H9 (cell line): ENCODE measurements at regions not wholly inside any gene's neighbourhood (a gene's known extent, or its start where the extent isn't known, plus 50 kb on each side); places are given as distances from the start of the nearest gene placed in this dataset.

ENCODE experiments used
- DNase-seq: peaks from one replicate; pipeline ENCODE4 v3.0.0-alpha.2; 2017
- H2AFZ ChIP-seq: one replicate; pipeline ENCODE4 v1.6.1; 2013; ENCODE audit warnings: mild to moderate bottlenecking, low read length, control low read depth, moderate library complexity
- H2AK5ac ChIP-seq: 2 replicates; pipeline ENCODE4 v1.6.1; 2013; ENCODE audit warnings: low read length, control low read depth, mixed read lengths; ENCODE audit not compliant: insufficient read length
- H2BK120ac ChIP-seq: one replicate; pipeline ENCODE4 v1.6.1; 2013; ENCODE audit warnings: low read depth, mild to moderate bottlenecking, low read length, control low read depth, inconsistent platforms; ENCODE audit not compliant: poor library complexity, severe bottlenecking
- H2BK12ac ChIP-seq: 2 replicates; pipeline ENCODE4 v1.6.1; 2013; ENCODE audit warnings: low read length, control low read depth, mixed read lengths, low read depth; ENCODE audit not compliant: insufficient read length
- H2BK15ac ChIP-seq: 2 replicates; pipeline ENCODE4 v1.6.1; 2013; ENCODE audit warnings: low read depth, low read length, control low read depth
- H2BK20ac ChIP-seq: one replicate; pipeline ENCODE4 v1.6.1; 2013; ENCODE audit warnings: low read depth, mild to moderate bottlenecking, low read length, control low read depth, inconsistent platforms; ENCODE audit not compliant: poor library complexity, severe bottlenecking
- H2BK5ac ChIP-seq: 2 replicates; pipeline ENCODE4 v1.6.1; 2013; ENCODE audit warnings: low read length, control low read depth, mixed read lengths; ENCODE audit not compliant: insufficient read length
- H3K14ac ChIP-seq: 2 replicates; pipeline ENCODE4 v1.6.1; 2013; ENCODE audit warnings: low read length, control low read depth; ENCODE audit not compliant: insufficient read depth
- H3K18ac ChIP-seq: 2 replicates; pipeline ENCODE4 v1.6.1; 2013; ENCODE audit warnings: low read depth, mild to moderate bottlenecking, mixed read lengths, low read length, control low read depth; ENCODE audit not compliant: insufficient read length
- H3K23ac ChIP-seq: 2 replicates; pipeline ENCODE4 v1.6.1; 2013; ENCODE audit warnings: low read length, control low read depth, mixed read lengths, low read depth; ENCODE audit not compliant: insufficient read length
- H3K23me2 ChIP-seq: 2 replicates; pipeline ENCODE4 v1.6.1; 2013; ENCODE audit warnings: low read depth, mild to moderate bottlenecking, mixed read lengths, low read length, control low read depth; ENCODE audit not compliant: insufficient read length, poor library complexity, severe bottlenecking
- H3K27ac ChIP-seq: 2 replicates; pipeline ENCODE4 v1.5.1; 2013; ENCODE audit warnings: low read length, control low read depth, mixed read lengths, low read depth; ENCODE audit not compliant: insufficient read length
- H3K27me3 ChIP-seq: 2 replicates; pipeline ENCODE4 v1.6.1; 2013; ENCODE audit warnings: low read length, control low read depth, inconsistent platforms; ENCODE audit not compliant: insufficient read depth
- H3K4ac ChIP-seq: 2 replicates; pipeline ENCODE4 v1.6.1; 2013; ENCODE audit warnings: low read depth, mild to moderate bottlenecking, control low read depth, inconsistent platforms, low read length, moderate library complexity
- H3K4me1 ChIP-seq: 2 replicates; pipeline ENCODE4 v1.6.1; 2013; ENCODE audit warnings: low read length, control low read depth, inconsistent platforms; ENCODE audit not compliant: insufficient read depth
- H3K4me2 ChIP-seq: 2 replicates; pipeline ENCODE4 v1.6.1; 2013; ENCODE audit warnings: low read length, control low read depth, mixed read lengths; ENCODE audit not compliant: insufficient read length, insufficient read depth
- H3K56ac ChIP-seq: 2 replicates; pipeline ENCODE4 v1.6.1; 2013; ENCODE audit warnings: low read depth, mild to moderate bottlenecking, mixed read lengths, low read length, control low read depth; ENCODE audit not compliant: insufficient read length
- H3K79me1 ChIP-seq: 2 replicates; pipeline ENCODE4 v1.6.1; 2013; ENCODE audit warnings: low read depth, mild to moderate bottlenecking, moderate library complexity, low read length, control low read depth, inconsistent platforms; ENCODE audit not compliant: insufficient read depth, poor library complexity, severe bottlenecking
- H3K79me2 ChIP-seq: 2 replicates; pipeline ENCODE4 v1.6.1; 2013; ENCODE audit warnings: low read length, control low read depth, inconsistent platforms; ENCODE audit not compliant: insufficient read depth
- H3K9ac ChIP-seq: 2 replicates; pipeline ENCODE4 v1.6.1; 2013; ENCODE audit warnings: low read length, control low read depth, mixed read lengths; ENCODE audit not compliant: insufficient read length; ENCODE audit errors: extremely low read depth
- H3K9me3 ChIP-seq: one replicate; pipeline ENCODE4 v1.6.1; 2013; ENCODE audit warnings: low read depth, low read length, inconsistent platforms; ENCODE audit not compliant: control insufficient read depth
- H3T11ph ChIP-seq: one replicate; pipeline ENCODE4 v1.6.1; 2013; ENCODE audit warnings: mild to moderate bottlenecking, low read length, control low read depth, inconsistent platforms
- H4K20me1 ChIP-seq: one replicate; pipeline ENCODE4 v1.6.1; 2013; ENCODE audit not compliant: control insufficient read depth, insufficient read length, insufficient read depth
- H4K5ac ChIP-seq: 2 replicates; pipeline ENCODE4 v1.6.1; 2013; ENCODE audit warnings: low read depth, mild to moderate bottlenecking, mixed read lengths, low read length, control low read depth; ENCODE audit not compliant: insufficient read length
- H4K8ac ChIP-seq: replicated peaks from 2 replicates; pipeline ENCODE4 v1.6.1; 2013; ENCODE audit warnings: low read length, control low read depth, mixed read lengths, low read depth; ENCODE audit not compliant: insufficient read length
- H4K91ac ChIP-seq: 2 replicates; pipeline ENCODE4 v1.6.1; 2013; ENCODE audit warnings: low read depth, mild to moderate bottlenecking, moderate library complexity, mixed read lengths, low read length, control low read depth; ENCODE audit not compliant: insufficient read length
- H3K27ac Mint-ChIP-seq, 3 experiments: 2 replicates in 2 of 3; 3 replicates in 1 of 3; pipeline ENCODE4 v1.8.0; 2020 to 2021; ENCODE audit warnings: mixed read lengths in 3 of 3, mild to moderate bottlenecking in 1 of 3, moderate library complexity in 1 of 3
- H3K27me3 Mint-ChIP-seq: 2 replicates; pipeline ENCODE4 v1.8.0; 2021; ENCODE audit warnings: low read depth, mild to moderate bottlenecking, moderate library complexity, mixed read lengths
- H3K36me3 Mint-ChIP-seq, 3 experiments: 2 replicates in 2 of 3; 3 replicates in 1 of 3; pipeline ENCODE4 v1.8.0; 2020 to 2021; ENCODE audit warnings: low read depth in 3 of 3, mixed read lengths in 3 of 3; ENCODE audit not compliant: insufficient read depth in 1 of 3
- H3K4me1 Mint-ChIP-seq, 2 experiments: 2 replicates each; pipeline ENCODE4 v1.8.0; 2020; ENCODE audit warnings: mixed read lengths in 2 of 2
- H3K4me3 Mint-ChIP-seq, 2 experiments: 2 replicates in 1 of 2; 3 replicates in 1 of 2; pipeline ENCODE4 v1.8.0; 2020 to 2021; ENCODE audit warnings: mild to moderate bottlenecking in 2 of 2, mixed read lengths in 2 of 2, moderate library complexity in 1 of 2
- H3K9me3 Mint-ChIP-seq, 2 experiments: 2 replicates in 1 of 2; 3 replicates in 1 of 2; pipeline ENCODE4 v1.8.0; 2020; ENCODE audit warnings: mild to moderate bottlenecking in 2 of 2, mixed read lengths in 2 of 2, moderate library complexity in 1 of 2
- CTCF ChIP-seq: fragments of 200-600 bp; sonication (generic); conservative IDR thresholded peaks from 3 replicates; pipeline ENCODE4 v1.8.0; 2021; ENCODE audit warnings: antibody characterized with exemption, mild to moderate bottlenecking
- WGBS: extraction: QIAGEN DNeasy Blood & Tissue Kit; methylation state at CpG from one replicate; pipeline ENCODE4 v1.1.7; 2013; ENCODE audit warnings: missing lambda C conversion rate, low lambda C conversion rate, mixed read lengths; ENCODE audit not compliant: insufficient read length; ENCODE audit errors: extremely low coverage; 5-methylcytosine and 5-hydroxymethylcytosine counted together

GRCh38 chr16:86370062-86370461 is 140.3 kb upstream of the FOXF1 start:
- H3T11ph ChIP-seq = no peak overlapping the region
- Mint-ChIP-seq H3K36me3 (peaks cover 0 to 8% (median 7%) of the 10 kb centered on the region in 3 experiments; a peak in 3 of 7 replicates), H3K4me3 (no peak overlapping the region), H3K9me3 (peaks cover 10% of the 10 kb centered on the region in 2 experiments), H3K27me3 (peaks cover 13% of the 10 kb centered on the region), H3K4me1 (peaks cover 34 to 49% of the 10 kb centered on the region in 2 experiments), H3K27ac (no peak overlapping the region)
- H4K91ac ChIP-seq = no peak overlapping the region
- H3K79me1 ChIP-seq = no peaks in the 10 kb centered on the region
- no CpG with 5 or more reads among the region's 6 CpGs for WGBS
- no peaks in the 10 kb centered on the region for H3K23me2 ChIP-seq
- H2BK5ac ChIP-seq = no peak overlapping the region
- no peak overlapping the region for H2BK120ac ChIP-seq
- no peak overlapping the region for H2BK20ac ChIP-seq
- no peak overlapping the region for H2BK12ac ChIP-seq
- H3K56ac ChIP-seq = no peak overlapping the region
- H4K8ac ChIP-seq = no peak overlapping the region
- no peak overlapping the region for H3K4me2 ChIP-seq
- no peak overlapping the region for H3K4ac ChIP-seq
- H3K27ac ChIP-seq = no peak overlapping the region
- no peak for DNase-seq
- H3K4me1 ChIP-seq = no peaks in the 10 kb centered on the region; the same call in 1 of the 2 replicates
- no peaks in the 10 kb centered on the region for H3K79me2 ChIP-seq
- H3K23ac ChIP-seq = no peak overlapping the region
- no peak for TF ChIP-seq CTCF
- H3K27me3 ChIP-seq = no peaks in the 10 kb centered on the region
- no peaks in the 10 kb centered on the region for H3K9me3 ChIP-seq
- H4K5ac ChIP-seq = no peak overlapping the region
- H2BK15ac ChIP-seq = no peak overlapping the region
- no peaks in the 10 kb centered on the region for H4K20me1 ChIP-seq
- no peak overlapping the region for H3K14ac ChIP-seq
- no peak overlapping the region for H2AK5ac ChIP-seq
- H3K18ac ChIP-seq = no peak overlapping the region
- no peak overlapping the region for H2AFZ ChIP-seq
- no peak overlapping the region for H3K9ac ChIP-seq
